Stomach (tissue), 4 donors: ENCODE measurements at regions not wholly inside any gene's neighbourhood (a gene's known extent, or its start where the extent isn't known, plus 50 kb on each side); places are given as distances from the start of the nearest gene placed in this dataset.

Source experiments
- POLR2A ChIP-seq, 4 donors: fragments of 450-650 bp; IDR thresholded peaks; one replicate each; pipeline ENCODE4 v1.6.1; 2016; ENCODE audit warnings: antibody characterized with exemption in 4 of 4, control low read depth in 2 of 4, mild to moderate bottlenecking in 1 of 4, moderate library complexity in 1 of 4
- TF ChIP-seq, protein P1 (sequence below), 7 experiments: fragments of 450-650 bp in 4 of 7; fragments of 200-600 bp in 3 of 7; sonication (generic) in 3 of 7; IDR thresholded peaks; one replicate each; pipeline ENCODE4 v1.5.1; 2016 to 2019; ENCODE audit warnings: antibody characterized with exemption in 7 of 7, control low read depth in 2 of 7, mild to moderate bottlenecking in 1 of 7

DNA sequence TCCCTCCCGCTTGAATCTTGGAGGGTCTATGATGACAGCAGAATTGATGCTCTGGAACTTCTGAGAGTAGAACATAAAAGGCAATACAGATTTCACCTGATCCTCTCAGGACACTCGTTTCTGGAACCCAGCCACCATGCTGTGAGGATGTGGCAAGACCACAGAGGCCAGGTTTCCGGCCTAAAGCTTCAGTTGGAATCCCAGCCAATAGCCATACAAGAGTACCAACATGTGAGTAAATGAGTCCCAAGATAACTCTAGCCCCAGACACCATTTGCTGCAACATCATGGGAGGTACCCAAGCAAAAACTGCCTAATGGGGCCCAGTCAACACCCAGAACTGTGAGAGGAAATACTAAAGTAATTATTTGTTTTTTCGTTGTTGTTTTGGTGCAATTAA is 65.7 kb upstream of the MARCHF11 start:
- TF ChIP-seq, protein P1, sequence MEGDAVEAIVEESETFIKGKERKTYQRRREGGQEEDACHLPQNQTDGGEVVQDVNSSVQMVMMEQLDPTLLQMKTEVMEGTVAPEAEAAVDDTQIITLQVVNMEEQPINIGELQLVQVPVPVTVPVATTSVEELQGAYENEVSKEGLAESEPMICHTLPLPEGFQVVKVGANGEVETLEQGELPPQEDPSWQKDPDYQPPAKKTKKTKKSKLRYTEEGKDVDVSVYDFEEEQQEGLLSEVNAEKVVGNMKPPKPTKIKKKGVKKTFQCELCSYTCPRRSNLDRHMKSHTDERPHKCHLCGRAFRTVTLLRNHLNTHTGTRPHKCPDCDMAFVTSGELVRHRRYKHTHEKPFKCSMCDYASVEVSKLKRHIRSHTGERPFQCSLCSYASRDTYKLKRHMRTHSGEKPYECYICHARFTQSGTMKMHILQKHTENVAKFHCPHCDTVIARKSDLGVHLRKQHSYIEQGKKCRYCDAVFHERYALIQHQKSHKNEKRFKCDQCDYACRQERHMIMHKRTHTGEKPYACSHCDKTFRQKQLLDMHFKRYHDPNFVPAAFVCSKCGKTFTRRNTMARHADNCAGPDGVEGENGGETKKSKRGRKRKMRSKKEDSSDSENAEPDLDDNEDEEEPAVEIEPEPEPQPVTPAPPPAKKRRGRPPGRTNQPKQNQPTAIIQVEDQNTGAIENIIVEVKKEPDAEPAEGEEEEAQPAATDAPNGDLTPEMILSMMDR (IDR thresholded peaks at IDR 0.05) = no peak
- TF ChIP-seq POLR2A (IDR thresholded peaks at IDR 0.05) = no peak
